Ishikawa (cell line): ENCODE measurements at regions not wholly inside any gene's neighbourhood (a gene's known extent, or its start where the extent isn't known, plus 50 kb on each side); places are given as distances from the start of the nearest gene placed in this dataset.

Experiments used
- CEBPB ChIP-seq: IDR thresholded peaks from 2 replicates; pipeline ENCODE4 v1.6.1; 2012
- CREB1 ChIP-seq: IDR thresholded peaks from 2 replicates; pipeline ENCODE4 v1.6.1; 2012; ENCODE audit warnings: low read depth
- EGR1 ChIP-seq: IDR thresholded peaks from 2 replicates; pipeline ENCODE4 v1.6.1; 2012
- EP300 ChIP-seq: IDR thresholded peaks from 2 replicates; pipeline ENCODE4 v1.6.1; 2012; ENCODE audit warnings: borderline replicate concordance
- FOXM1 ChIP-seq: IDR thresholded peaks from 2 replicates; pipeline ENCODE4 v1.6.1; 2012; ENCODE audit warnings: low read depth, borderline replicate concordance
- NFIC ChIP-seq: IDR thresholded peaks from 2 replicates; pipeline ENCODE4 v1.6.1; 2012
- RAD21 ChIP-seq: IDR thresholded peaks from 2 replicates; pipeline ENCODE4 v1.6.1; 2012; ENCODE audit warnings: low read depth
- TAF1 ChIP-seq: IDR thresholded peaks from 2 replicates; pipeline ENCODE4 v1.6.1; 2012; ENCODE audit warnings: low read depth, mild to moderate bottlenecking
- TCF12 ChIP-seq: IDR thresholded peaks from 2 replicates; pipeline ENCODE4 v1.6.1; 2012; ENCODE audit warnings: low read depth
- TEAD4 ChIP-seq: IDR thresholded peaks from 2 replicates; pipeline ENCODE4 v1.6.1; 2012
- YY1 ChIP-seq: IDR thresholded peaks from 2 replicates; pipeline ENCODE4 v1.6.1; 2012; ENCODE audit warnings: low read depth
- ZBTB7A ChIP-seq: IDR thresholded peaks from 2 replicates; pipeline ENCODE4 v1.6.1; 2012; ENCODE audit warnings: low read depth
- TF ChIP-seq, protein P1 (sequence below): IDR thresholded peaks from 2 replicates; pipeline ENCODE4 v1.6.1; 2012
- TF ChIP-seq, protein P2 (sequence below): IDR thresholded peaks from 2 replicates; pipeline ENCODE4 v1.6.1; 2012
- TF ChIP-seq, protein P3 (sequence below): IDR thresholded peaks from 2 replicates; pipeline ENCODE4 v1.6.1; 2012; ENCODE audit warnings: low read depth, mild to moderate bottlenecking

DNA sequence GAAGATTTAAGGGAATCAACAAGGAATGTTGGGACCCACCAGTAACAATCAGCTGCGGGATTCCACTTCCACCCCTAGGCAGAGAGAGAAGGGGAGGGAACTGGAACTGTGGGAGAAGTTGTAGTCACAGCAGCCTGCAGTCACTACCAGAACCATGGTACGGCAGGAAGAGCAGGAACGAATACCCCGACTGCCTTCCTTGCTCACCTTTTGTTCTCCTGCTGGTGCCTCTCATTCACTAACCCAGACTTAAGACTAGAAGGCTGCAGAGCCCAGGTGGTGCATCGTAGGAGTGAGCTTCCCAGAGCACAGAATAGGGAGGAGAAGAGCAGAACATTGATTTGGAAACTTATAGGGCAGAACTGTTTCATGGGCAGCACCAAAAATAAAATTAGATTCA is 154.2 kb downstream of the DYRK2 start:
- TF ChIP-seq, protein P1, sequence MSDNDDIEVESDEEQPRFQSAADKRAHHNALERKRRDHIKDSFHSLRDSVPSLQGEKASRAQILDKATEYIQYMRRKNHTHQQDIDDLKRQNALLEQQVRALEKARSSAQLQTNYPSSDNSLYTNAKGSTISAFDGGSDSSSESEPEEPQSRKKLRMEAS = no peak
- no peak for TF ChIP-seq YY1

DNA sequence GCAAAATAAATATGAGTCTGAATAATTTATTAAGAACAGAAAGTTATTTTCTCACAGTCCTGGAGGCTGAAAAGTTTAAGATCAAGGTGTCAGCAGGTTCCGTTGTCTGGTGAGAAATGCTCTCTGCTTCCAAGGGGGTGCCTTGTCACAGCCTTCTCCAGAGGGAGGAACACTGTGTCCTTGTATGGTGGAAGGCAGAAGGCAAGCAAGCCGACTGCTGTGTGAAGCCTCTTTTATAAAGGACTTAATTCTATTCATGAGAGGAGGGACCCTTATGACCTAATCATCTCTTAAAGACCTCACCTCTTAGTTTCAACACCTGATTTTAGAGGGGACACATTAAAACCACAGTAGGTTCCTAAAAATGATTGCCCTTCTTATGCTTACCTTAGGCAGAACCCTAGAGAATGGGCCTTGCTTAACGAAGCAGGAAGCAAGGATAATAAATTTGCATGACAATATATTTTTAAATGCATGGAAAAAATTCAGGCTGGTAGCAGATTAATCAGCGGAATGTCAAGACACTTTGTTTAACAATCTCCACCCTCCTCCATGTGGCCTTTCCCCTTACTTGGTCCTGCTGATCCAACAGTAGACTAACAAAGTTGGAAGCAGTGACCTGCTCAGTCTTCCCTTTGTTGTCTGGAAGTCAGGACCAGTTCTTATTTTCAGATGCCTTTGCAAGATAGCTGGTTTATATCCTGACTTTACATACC is 154.9 kb downstream of the DYRK2 start:
- TF ChIP-seq CREB1 (no peak), CEBPB (no peak), YY1 (no peak), TAF1 (no peak), EP300 (no peak), EGR1 (no peak), RAD21 (no peak), ZBTB7A (no peak), FOXM1 (no peak), TEAD4 (no peak)
- TF ChIP-seq, protein P1 = no peak
- TF ChIP-seq, protein P2, sequence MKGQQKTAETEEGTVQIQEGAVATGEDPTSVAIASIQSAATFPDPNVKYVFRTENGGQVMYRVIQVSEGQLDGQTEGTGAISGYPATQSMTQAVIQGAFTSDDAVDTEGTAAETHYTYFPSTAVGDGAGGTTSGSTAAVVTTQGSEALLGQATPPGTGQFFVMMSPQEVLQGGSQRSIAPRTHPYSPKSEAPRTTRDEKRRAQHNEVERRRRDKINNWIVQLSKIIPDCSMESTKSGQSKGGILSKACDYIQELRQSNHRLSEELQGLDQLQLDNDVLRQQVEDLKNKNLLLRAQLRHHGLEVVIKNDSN = no peak

DNA sequence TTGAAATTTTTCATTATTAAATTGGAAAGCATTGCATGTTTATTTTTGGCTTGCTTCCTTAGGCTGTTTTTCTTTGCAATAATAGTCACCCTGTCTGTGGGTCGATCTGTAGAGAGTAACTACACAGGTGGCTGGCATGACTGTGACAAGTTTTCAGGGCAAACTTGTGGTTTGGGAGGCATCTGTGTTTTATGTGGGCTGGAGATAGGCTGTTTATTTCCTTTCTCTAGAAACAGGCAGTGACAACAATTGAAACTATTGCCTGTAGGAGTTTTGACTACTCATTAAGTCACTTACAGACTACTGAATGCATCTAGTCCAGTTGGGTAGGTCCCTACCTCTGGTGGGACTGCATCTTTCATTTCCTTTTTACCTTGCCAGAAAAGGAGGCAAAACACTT is 155.6 kb downstream of the DYRK2 start:
- TF ChIP-seq YY1 (no peak), RAD21 (no peak), EP300 (no peak), NFIC (no peak), TAF1 (no peak), TEAD4 (no peak), CREB1 (no peak), CEBPB (no peak), ZBTB7A (no peak), EGR1 (no peak), TCF12 (no peak)
- TF ChIP-seq, protein P3, sequence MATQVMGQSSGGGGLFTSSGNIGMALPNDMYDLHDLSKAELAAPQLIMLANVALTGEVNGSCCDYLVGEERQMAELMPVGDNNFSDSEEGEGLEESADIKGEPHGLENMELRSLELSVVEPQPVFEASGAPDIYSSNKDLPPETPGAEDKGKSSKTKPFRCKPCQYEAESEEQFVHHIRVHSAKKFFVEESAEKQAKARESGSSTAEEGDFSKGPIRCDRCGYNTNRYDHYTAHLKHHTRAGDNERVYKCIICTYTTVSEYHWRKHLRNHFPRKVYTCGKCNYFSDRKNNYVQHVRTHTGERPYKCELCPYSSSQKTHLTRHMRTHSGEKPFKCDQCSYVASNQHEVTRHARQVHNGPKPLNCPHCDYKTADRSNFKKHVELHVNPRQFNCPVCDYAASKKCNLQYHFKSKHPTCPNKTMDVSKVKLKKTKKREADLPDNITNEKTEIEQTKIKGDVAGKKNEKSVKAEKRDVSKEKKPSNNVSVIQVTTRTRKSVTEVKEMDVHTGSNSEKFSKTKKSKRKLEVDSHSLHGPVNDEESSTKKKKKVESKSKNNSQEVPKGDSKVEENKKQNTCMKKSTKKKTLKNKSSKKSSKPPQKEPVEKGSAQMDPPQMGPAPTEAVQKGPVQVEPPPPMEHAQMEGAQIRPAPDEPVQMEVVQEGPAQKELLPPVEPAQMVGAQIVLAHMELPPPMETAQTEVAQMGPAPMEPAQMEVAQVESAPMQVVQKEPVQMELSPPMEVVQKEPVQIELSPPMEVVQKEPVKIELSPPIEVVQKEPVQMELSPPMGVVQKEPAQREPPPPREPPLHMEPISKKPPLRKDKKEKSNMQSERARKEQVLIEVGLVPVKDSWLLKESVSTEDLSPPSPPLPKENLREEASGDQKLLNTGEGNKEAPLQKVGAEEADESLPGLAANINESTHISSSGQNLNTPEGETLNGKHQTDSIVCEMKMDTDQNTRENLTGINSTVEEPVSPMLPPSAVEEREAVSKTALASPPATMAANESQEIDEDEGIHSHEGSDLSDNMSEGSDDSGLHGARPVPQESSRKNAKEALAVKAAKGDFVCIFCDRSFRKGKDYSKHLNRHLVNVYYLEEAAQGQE = no peak
- TF ChIP-seq, protein P1 = no peak
- TF ChIP-seq, protein P2 = no peak

DNA sequence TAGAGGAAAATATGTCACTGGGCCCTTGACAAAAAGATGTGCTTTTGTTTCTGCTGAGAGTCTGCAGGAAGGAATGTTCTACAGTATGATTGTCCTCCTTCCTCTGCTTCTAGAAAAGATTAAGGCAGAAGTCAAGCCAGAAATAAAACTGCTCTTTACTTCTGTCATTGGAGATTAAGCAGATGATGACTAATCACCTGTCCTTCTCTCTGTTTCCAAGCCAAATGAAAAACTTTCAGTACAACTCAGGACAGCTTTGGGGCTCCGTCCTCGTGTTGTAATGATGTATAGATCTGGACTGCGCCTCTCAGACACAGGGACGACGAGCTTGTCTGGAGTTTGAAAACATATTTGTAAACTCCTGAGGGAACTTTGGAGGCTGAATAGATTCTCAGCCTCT is 159.3 kb downstream of the DYRK2 start:
- TF ChIP-seq TCF12 = no peak
- TF ChIP-seq EP300 = no peak
- no peak for TF ChIP-seq CREB1
- no peak for TF ChIP-seq EGR1
- no peak for TF ChIP-seq TAF1
- no peak for TF ChIP-seq RAD21
- TF ChIP-seq ZBTB7A = no peak

DNA sequence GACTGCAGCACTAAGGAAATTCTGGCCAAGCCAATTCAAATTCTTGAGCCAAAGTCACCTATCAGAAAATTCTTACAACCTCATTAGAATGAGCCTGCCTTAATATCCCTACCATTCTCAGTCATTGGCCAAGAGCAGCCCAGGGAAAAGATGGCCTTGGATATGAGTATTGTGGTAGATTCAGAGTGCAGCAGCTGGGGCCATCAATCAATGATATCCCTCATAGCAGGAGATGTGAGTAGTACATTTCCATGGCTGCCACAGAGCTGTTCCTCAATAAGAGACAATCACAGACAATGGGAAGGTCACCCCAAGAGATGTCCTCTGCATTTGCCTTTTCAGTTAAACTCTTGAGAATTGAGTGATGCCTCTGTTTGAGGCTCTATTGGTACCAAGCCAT is 161.6 kb downstream of the DYRK2 start:
- TF ChIP-seq RAD21 (no peak), EGR1 (no peak), ZBTB7A (no peak), EP300 (no peak), TEAD4 (no peak), NFIC (no peak), CREB1 (no peak), FOXM1 (no peak), TCF12 (no peak), CEBPB (no peak), TAF1 (no peak), YY1 (no peak)
- TF ChIP-seq, protein P3 = no peak
- TF ChIP-seq, protein P1 = no peak
- TF ChIP-seq, protein P2 = no peak
